Esophagus muscularis mucosa (tissue), 4 donors: ENCODE measurements at regions not wholly inside any gene's neighbourhood (a gene's known extent, or its start where the extent isn't known, plus 50 kb on each side); places are given as distances from the start of the nearest gene placed in this dataset.

Experiments used
- DNase-seq: peaks from one replicate; pipeline ENCODE4 v3.0.0-alpha.2; 2017; ENCODE audit errors: extremely low spot score
- H3K27ac ChIP-seq, 4 donors: fragments of 200-600 bp; sonication (generic); replicated peaks in 1 of 4; 1 replicate in 3 of 4; 2 replicates in 1 of 4; pipeline ENCODE4 v1.5.1; 2016 to 2019; ENCODE audit warnings: mild to moderate bottlenecking in 1 of 4
- H3K27me3 ChIP-seq, 4 donors: fragments of 200-600 bp; sonication (generic); one replicate each; pipeline versions ENCODE4 v1.5.1 to v1.6.0; 2016 to 2019
- H3K36me3 ChIP-seq, 4 donors: fragments of 200-600 bp; sonication (generic); one replicate each; pipeline ENCODE4 v1.5.1; 2016 to 2019
- H3K4me1 ChIP-seq, 4 donors: fragments of 200-600 bp; sonication (generic); one replicate each; pipeline ENCODE4 v1.5.1; 2016 to 2019
- H3K4me3 ChIP-seq, 4 donors: fragments of 200-600 bp; sonication (generic); 1 replicate in 2 of 4; 2 replicates in 2 of 4; pipeline ENCODE4 v1.5.1; 2016 to 2019; ENCODE audit warnings: mild to moderate bottlenecking in 4 of 4, moderate library complexity in 1 of 4
- H3K9me3 ChIP-seq, 4 donors: fragments of 200-600 bp; sonication (generic); 1 replicate in 3 of 4; 2 replicates in 1 of 4; pipeline ENCODE4 v1.5.1; 2016 to 2019
- CTCF ChIP-seq, 3 experiments: fragments of 200-600 bp in 2 of 3; fragments of 450-650 bp in 1 of 3; sonication (generic) in 2 of 3; IDR thresholded peaks; one replicate each; pipeline ENCODE4 v1.5.1; 2017 to 2019; ENCODE audit warnings: antibody characterized with exemption in 3 of 3, mild to moderate bottlenecking in 2 of 3, moderate library complexity in 1 of 3
- EP300 ChIP-seq: sonication (generic); formaldehyde crosslinking; IDR thresholded peaks from one replicate; pipeline ENCODE4 v1.6.1; 2017; ENCODE audit warnings: antibody characterized with exemption
- POLR2A ChIP-seq: fragments of 450-650 bp; IDR thresholded peaks from one replicate; pipeline ENCODE4 v1.6.1; 2017; ENCODE audit warnings: antibody characterized with exemption, moderate library complexity, mild to moderate bottlenecking, low read depth
- POLR2AphosphoS5 ChIP-seq, 2 donors: sonication (generic); formaldehyde crosslinking; IDR thresholded peaks; one replicate each; pipeline ENCODE4 v1.6.1; 2017; ENCODE audit warnings: antibody characterized with exemption in 2 of 2
- WGBS: methylation state at CpG from one replicate; pipeline ENCODE4 v1.1.5; 2018; 5-methylcytosine and 5-hydroxymethylcytosine counted together
- intact Hi-C: fragments of 100-400 bp; cut with DNase I; formaldehyde crosslinking; loops from one replicate; pipeline ENCODE4 v1.15.1; 2023

- Histone ChIP-seq H3K27ac (no peak overlapping the region), H3K4me1 (no peaks in the 10 kb centered on the region), H3K9me3 (no peaks in the 10 kb centered on the region), H3K4me3 (no peak overlapping the region), H3K36me3 (no peaks in the 10 kb centered on the region), H3K27me3 (peaks cover 0 to 5% (median 0%) of the 10 kb centered on the region in 4 donors)
- no peak for DNase-seq
- TF ChIP-seq CTCF (IDR thresholded peaks at IDR 0.05), result no peak
- no peak for TF ChIP-seq POLR2A
- no peak for TF ChIP-seq EP300
- no peak for TF ChIP-seq POLR2AphosphoS5 (IDR thresholded peaks at IDR 0.05)
- 63% methylated on average over 2 of the region's 2 CpGs for WGBS
- intact Hi-C loops, result no loop called here
Observed at GRCh38 chr2:209340522-209340921, 83.3 kb upstream of the MAP2 start.

GRCh38 chr2:209344349-209344748, 79.5 kb upstream of the MAP2 start:
- Histone ChIP-seq H3K36me3 (no peaks in the 10 kb centered on the region), H3K27me3 (peaks cover 0 to 5% (median 0%) of the 10 kb centered on the region in 4 donors), H3K4me3 (no peak overlapping the region), H3K4me1 (no peaks in the 10 kb centered on the region), H3K9me3 (no peaks in the 10 kb centered on the region), H3K27ac (no peak overlapping the region)
- no peak for DNase-seq
- WGBS, result 70% methylated on average over 3 of the region's 3 CpGs
- no peak for TF ChIP-seq EP300
- no peak for TF ChIP-seq POLR2AphosphoS5 (IDR thresholded peaks at IDR 0.05)
- TF ChIP-seq POLR2A, result no peak
- no peak for TF ChIP-seq CTCF (IDR thresholded peaks at IDR 0.05)
- intact Hi-C loops, result no loop called here

GRCh38 chr2:209348433-209348832, 75.4 kb upstream of the MAP2 start:
- no peak overlapping the region for H3K27ac ChIP-seq
- TF ChIP-seq POLR2AphosphoS5 (IDR thresholded peaks at IDR 0.05) (no peak), EP300 (no peak), POLR2A (no peak), CTCF (IDR thresholded peaks at IDR 0.05) (no peak)
- H3K9me3 ChIP-seq, result no peaks in the 10 kb centered on the region
- no peak for DNase-seq
- H3K4me1 ChIP-seq, result no peaks in the 10 kb centered on the region
- no peaks in the 10 kb centered on the region for H3K27me3 ChIP-seq
- intact Hi-C loops, result no loop called here
- H3K36me3 ChIP-seq, result no peaks in the 10 kb centered on the region
- H3K4me3 ChIP-seq, result no peak overlapping the region
- WGBS, result 50% methylated on average over 6 of the region's 6 CpGs

- 46% methylated on average over 3 of the region's 3 CpGs for WGBS
- intact Hi-C loops, result no loop called here
- TF ChIP-seq POLR2AphosphoS5 (IDR thresholded peaks at IDR 0.05) (no peak), CTCF (IDR thresholded peaks at IDR 0.05) (no peak), POLR2A (no peak), EP300 (no peak)
- Histone ChIP-seq H3K4me1 (no peaks in the 10 kb centered on the region), H3K4me3 (no peak overlapping the region), H3K27ac (no peak overlapping the region), H3K36me3 (no peaks in the 10 kb centered on the region), H3K27me3 (no peaks in the 10 kb centered on the region), H3K9me3 (no peaks in the 10 kb centered on the region)
- no peak for DNase-seq
Observed at GRCh38 chr2:209351636-209352035, 72.2 kb upstream of the MAP2 start.

GRCh38 chr2:209358992-209359391, 64.9 kb upstream of the MAP2 start:
- no peaks in the 10 kb centered on the region for H3K36me3 ChIP-seq
- intact Hi-C loops, result no loop called here
- no peak for DNase-seq

More at GRCh38 chr2:209358992-209359391, 64.9 kb upstream of the MAP2 start:
- Histone ChIP-seq H3K4me3 (no peak overlapping the region), H3K4me1 (no peaks in the 10 kb centered on the region), H3K27ac (no peak overlapping the region), H3K9me3 (no peaks in the 10 kb centered on the region), H3K27me3 (no peaks in the 10 kb centered on the region)
- 83% methylated on average over 2 of the region's 2 CpGs for WGBS
- TF ChIP-seq POLR2AphosphoS5 (IDR thresholded peaks at IDR 0.05), result no peak
- TF ChIP-seq EP300, result no peak
- TF ChIP-seq POLR2A, result no peak
- TF ChIP-seq CTCF (IDR thresholded peaks at IDR 0.05), result no peak
